ENCODE measurements at regions not wholly inside any gene's neighbourhood (a gene's known extent, or its start where the extent isn't known, plus 50 kb on each side); places are given as distances from the start of the nearest gene placed in this dataset.

- DNase-seq = no peak
These were observed 973.0 kb upstream of the GHITM start for GRCh38 chr10:83166344-83166743.

DNA sequence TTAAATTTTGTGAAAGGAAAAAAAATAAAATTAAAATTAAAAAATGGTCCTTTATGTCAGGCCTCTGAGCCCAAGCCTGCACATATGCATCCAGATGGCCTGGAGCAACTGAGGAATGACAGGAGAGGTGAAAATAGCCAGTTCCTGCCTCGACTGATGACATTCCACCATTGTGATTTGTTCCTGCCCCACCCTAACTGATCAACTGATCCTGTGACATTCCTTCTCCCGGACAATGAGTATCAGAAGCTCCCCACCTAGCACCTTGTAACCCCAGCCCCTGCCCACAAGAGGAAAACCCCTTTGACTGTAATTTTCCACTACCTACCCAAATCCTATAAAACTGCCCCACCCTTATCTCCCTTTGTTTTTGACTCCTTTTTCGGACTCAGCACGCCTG lies 972.2 kb upstream of the GHITM start:
- no peak for DNase-seq

- DNase-seq = no peak
These were observed 962.4 kb upstream of the GHITM start for GRCh38 chr10:83176901-83177300.

DNA sequence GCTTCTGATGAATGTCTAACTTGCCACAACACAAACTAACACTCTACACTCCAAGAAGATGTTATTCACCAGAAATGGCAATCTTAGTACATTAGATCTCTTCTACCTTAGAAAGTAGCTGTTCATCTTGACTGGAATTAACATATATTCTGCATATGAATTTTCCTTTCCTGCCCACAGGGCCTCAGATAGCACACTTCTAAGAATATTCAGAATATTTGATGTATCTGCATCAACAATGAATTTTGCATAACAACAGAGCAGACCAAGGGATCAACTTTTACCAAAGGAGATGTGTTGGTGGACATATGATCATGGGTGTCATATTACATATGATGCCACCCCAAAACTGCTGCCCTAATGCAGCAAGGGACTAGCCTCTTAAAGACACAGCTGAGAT lies 960.8 kb upstream of the GHITM start:
- no peak for DNase-seq

GRCh38 chr10:83179371-83179770 lies 959.9 kb upstream of the GHITM start:
- no peak for DNase-seq

DNA sequence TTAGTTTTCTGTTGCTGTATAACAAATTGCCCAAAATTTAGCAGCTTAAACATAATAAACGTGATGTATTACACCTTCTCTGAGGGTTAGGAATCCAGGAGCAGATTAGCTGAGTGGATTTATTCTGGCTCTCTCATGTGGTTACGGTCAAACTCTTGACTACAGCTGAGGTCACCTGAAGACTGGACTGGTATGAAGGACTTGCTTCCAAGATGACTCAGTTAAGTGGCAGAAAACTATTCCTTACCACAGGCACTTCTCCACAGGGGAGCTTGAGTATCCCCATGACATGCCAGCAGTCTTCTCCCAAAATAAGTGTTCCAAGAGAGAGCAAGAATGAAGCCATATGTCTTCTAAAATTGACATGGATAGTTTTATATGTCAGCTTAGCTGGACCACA lies 957.2 kb upstream of the GHITM start:
- no peak for DNase-seq

GRCh38 chr10:83184641-83185040 lies 954.7 kb upstream of the GHITM start:
- DNase-seq = no peak

DNA sequence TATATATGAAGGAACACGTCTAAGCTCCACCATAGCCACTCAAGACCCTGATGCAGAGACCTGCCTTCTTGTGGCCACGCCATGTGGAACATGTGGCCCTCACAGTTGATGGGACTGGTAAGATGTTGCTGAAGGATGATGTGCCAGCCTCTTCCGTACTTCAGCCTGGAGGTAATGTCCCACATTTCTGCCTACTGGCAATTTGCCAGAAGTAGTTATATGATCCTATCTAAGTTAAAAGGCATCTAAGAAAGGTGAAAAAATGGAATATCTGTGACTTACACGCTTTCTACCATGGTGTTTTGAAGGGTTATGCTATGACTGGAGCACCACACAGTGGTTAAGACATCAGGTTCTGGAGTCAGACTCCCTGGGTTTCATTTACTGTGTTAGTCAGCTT lies 948.7 kb upstream of the GHITM start:
- DNase-seq = no peak

DNA sequence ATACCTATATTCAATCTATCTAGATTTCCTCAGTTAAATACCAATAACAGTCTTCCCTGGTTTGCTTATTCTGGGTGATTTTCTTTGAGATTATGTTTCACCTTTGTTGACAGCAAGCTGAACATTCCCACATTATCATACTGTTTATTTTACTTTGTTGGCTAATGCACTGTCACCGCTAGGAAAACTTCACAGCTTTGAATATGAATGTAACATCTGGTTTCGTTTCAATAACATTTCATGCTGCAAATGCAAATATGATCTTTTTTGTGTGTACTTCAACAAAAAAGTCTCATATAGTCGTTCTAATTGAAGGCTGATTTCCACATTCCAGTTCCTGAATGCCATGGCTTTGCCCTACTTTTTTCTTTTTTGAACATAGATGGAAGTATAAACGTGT lies 946.3 kb upstream of the GHITM start:
- DNase-seq = no peak

GRCh38 chr10:83195021-83195420 lies 944.3 kb upstream of the GHITM start:
- no peak for DNase-seq

DNA sequence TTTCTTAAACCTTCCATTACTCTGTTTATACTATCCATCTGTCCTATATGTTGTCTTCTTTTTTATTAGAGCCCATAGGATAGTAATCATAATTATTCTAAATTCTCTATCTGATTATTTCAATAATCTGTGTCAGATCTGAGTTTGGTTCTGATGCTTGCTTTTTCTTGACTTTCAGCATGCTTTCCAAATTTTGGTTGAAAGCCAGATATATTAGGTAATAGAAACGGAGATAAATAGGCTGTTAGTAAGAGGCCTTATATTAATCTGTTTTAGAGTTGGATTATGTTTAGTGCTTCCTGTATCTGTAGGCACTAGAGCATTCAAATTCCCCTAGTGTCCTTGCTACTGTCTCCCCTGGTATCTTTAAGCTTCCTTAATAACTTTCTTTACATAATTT lies 939.9 kb upstream of the GHITM start:
- DNase-seq = no peak

DNA sequence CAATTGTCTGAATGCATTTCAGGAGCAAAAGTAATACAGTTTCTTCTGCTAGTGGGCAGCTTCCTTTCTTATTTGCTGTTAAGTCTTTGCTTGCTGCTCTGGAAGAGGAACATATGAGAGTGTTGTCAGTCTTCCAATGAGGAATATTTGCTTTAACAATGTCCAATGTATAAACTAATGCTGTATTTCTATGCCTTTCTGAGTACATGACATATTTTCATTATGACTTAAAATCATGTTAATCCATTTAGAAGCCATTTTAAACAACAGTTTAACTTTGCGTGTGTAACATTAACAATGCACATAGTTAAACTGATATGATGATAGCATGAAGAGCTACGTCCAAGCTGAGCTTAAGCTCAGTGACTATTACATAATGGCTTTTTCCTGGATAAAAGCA lies 933.4 kb upstream of the GHITM start:
- DNase-seq = no peak

GRCh38 chr10:83212632-83213334 lies 926.5 kb upstream of the GHITM start:
- DNase-seq = no peak

DNA sequence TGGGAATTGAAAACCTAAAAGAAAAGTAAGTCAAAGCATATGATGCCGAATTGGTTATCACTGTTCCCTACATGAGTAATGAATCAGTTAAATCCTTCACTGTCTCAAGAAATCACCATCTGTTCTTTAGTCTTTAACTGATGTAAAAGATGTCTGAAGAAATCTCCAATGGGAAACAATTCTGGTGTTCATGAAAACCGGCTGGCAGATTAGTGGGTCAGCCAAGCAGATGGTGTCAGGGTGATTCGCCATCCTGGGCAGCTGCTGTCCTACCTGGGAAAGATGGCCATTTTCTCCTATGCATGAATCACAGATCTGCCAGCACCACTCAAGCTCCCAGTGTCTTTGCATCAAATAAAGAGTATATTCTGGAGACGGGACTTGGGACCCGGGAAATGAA lies 925.2 kb upstream of the GHITM start:
- no peak for DNase-seq

DNA sequence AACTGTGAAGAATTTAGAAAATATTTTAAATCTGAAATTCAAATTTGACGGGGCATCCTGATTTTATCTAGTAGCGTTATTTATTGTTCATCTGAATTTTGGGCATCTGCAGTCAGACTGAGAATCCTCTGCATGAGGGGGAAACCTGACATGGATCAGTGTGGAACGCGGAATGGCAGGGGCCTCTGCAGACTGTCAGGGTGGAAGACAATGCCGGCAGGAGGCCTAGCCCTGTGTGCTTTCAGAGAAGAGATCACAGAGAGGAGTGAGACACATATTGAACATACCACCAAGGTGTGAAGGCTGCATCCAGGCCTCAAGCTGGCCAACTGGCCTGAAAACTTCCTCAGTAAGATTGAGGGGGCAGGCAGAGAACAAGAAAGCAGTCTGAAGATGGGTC lies 921.1 kb upstream of the GHITM start:
- DNase-seq = no peak

GRCh38 chr10:83222300-83222699 lies 917.0 kb upstream of the GHITM start:
- no peak for DNase-seq

- no peak for DNase-seq
These were observed 916.2 kb upstream of the GHITM start for GRCh38 chr10:83222832-83223742.

DNA sequence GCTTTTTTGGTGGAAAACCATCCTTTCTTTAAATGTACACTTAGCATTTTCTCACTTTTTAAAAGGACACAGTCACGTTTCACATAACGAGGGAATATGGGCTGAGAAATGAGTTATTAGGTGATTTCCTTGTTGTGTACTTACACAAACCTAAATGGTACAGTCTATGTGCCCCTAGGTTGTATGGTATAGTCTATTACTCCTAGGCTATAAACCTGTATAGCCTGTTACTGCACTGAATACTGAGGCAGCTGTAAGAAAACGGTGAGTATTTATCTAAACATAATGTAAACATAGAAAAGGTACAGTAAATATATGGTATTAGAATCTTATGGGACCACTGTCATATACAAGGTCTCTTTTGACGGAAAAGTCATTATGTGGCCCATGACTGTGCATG lies 913.5 kb upstream of the GHITM start:
- no peak for DNase-seq

- DNase-seq = no peak
These were observed 909.3 kb upstream of the GHITM start for GRCh38 chr10:83229991-83230390.

DNA sequence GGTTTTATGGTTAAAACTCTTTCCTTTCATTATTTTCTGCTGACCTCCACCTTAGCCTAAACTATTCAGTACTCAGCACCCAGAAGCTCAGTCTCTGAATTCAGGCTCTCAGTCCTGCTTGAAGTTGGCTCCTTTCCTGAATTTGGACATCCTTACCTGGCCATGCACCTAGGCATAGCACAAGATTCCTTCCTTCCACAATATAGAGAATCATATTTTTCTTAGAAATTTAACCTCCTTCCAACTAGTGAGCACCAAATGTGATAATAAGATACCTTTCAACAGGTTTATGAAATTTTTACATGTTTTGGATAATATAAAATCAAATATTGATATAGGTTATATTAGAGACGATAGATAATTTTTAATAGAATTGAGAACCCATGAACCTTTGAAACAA lies 905.6 kb upstream of the GHITM start:
- no peak for DNase-seq

DNA sequence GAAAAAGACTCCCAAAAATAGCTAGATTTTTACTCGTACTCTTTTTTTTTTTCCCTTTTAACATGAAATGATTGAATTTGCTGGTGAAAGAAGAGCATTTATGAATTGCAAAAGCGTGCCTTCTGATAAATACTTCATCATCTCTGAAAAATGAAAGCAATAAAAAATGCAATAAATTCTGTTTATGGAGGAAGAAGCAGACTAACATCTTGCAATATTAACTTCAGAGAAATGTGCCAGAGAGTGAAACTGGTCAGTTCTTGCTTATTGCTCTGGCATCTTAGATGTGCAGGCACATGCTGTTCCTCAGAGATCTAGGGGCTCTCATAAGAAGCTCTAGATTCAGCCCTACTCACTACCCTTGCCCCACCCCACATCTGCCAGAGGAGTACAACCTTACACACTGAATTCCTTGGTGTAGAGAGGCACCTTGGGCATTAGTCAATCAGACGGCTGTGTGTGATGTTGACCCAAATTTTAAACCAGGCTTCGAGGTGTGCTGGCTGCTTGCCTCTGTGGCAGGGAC lies 891.1 kb upstream of the GHITM start:
- DNase-seq = no peak

DNA sequence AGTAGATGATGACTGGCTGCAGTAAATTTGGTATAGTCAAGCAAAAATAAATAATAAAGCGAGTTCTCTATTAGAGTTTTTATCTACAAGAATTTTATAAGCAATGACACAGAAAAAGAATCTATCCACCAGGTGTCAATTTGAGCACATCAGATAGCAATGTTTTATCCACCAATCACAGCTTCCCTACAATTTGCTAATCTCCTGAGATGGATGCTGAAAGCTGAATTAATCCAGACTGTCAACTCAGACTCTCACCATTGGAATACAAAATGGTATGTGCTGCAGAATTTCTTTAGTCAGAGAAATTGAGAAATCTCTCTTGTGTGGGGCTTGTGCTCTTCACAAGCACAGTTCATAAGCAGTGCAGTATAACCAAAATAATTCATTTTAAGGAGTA lies 888.9 kb upstream of the GHITM start:
- no peak for DNase-seq

DNA sequence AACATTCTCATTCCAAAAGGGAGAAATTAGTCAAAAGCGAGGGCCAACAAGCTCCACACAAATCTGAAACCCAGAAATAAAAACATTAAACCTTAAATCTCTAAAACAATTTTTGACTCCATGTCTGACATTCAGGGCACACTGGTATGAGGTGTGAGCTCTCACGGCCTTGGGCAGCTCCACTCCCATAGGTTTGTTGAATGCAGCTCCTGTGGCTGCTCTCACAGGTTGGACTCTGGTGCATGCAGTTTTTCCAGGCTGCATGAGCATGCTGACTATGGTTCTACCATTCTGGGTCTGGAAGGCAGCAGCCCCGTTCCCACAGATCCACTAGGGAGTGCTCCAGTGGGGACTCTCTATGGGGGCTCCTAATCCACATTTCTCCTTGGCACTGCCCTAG lies 887.1 kb upstream of the GHITM start:
- DNase-seq = no peak

DNA sequence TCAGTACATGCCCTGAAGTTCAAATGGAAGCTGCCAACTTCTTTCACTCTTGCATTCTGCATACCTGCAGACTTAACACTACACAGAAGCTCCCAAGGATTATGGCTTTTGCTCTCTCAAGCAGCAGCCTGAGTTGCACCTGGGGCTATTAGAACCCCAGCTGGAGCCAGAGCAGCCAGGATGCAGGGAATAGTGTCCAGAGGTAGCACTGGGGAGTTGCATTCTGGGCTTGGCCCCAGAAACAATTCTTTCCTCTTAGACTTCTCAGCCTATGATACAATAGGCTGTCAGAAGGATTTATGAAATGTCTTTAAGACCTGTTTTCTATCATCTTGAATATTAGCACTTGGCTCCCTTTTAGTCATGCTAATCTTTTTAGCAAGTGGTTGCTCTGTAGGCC lies 886.7 kb upstream of the GHITM start:
- no peak for DNase-seq
